Thyroid gland (tissue), 4 donors: ENCODE measurements at regions not wholly inside any gene's neighbourhood (a gene's known extent, or its start where the extent isn't known, plus 50 kb on each side); places are given as distances from the start of the nearest gene placed in this dataset.

Experiments used
- DNase-seq, 2 donors: peaks; one replicate each; pipeline ENCODE4 v3.0.0-alpha.2; 2019
- H3K27ac ChIP-seq, 3 donors: fragments of 200-600 bp; sonication (generic); 1 replicate in 2 of 3; 2 replicates in 1 of 3; pipeline ENCODE4 v1.5.1; 2016 to 2019; ENCODE audit warnings: mild to moderate bottlenecking in 1 of 3, moderate library complexity in 1 of 3
- H3K27me3 ChIP-seq: fragments of 200-600 bp; sonication (generic); one replicate; pipeline ENCODE4 v1.5.1; 2019
- H3K36me3 ChIP-seq, 2 donors: fragments of 200-600 bp; sonication (generic); one replicate each; pipeline ENCODE4 v1.5.1; 2016 to 2019
- H3K4me1 ChIP-seq, 2 donors: fragments of 200-600 bp; sonication (generic); one replicate each; pipeline ENCODE4 v1.5.1; 2017 to 2019
- H3K4me3 ChIP-seq, 3 donors: fragments of 200-600 bp; sonication (generic); replicated peaks in 1 of 3; 1 replicate in 2 of 3; 2 replicates in 1 of 3; pipeline ENCODE4 v1.5.1; 2016; ENCODE audit warnings: mild to moderate bottlenecking in 1 of 3
- H3K9me3 ChIP-seq: fragments of 200-600 bp; sonication (generic); one replicate; pipeline ENCODE4 v1.5.1; 2017
- POLR2A ChIP-seq, 2 donors: fragments of 450-650 bp; IDR thresholded peaks; one replicate each; pipeline ENCODE4 v1.6.1; 2017; ENCODE audit warnings: antibody characterized with exemption in 2 of 2, mild to moderate bottlenecking in 2 of 2, moderate library complexity in 1 of 2
- WGBS, 2 donors: methylation state at CpG; one replicate each; pipeline ENCODE4 v1.1.5; 2017; 5-methylcytosine and 5-hydroxymethylcytosine counted together
- intact Hi-C: fragments of 100-400 bp; cut with DNase I; formaldehyde crosslinking; loops from one replicate; pipeline ENCODE4 v1.15.1; 2023
- TF ChIP-seq, protein P1 (sequence below), 6 experiments: fragments of 200-600 bp in 3 of 6; fragments of 450-650 bp in 3 of 6; sonication (generic) in 3 of 6; IDR thresholded peaks; one replicate each; pipeline ENCODE4 v1.5.1; 2016 to 2019; ENCODE audit warnings: antibody characterized with exemption in 6 of 6, mild to moderate bottlenecking in 2 of 6, inconsistent platforms in 1 of 6, moderate library complexity in 1 of 6

GRCh38 chr5:54894957-54895815 is 90.2 kb downstream of the ESM1 start:
- H3K27me3 ChIP-seq = no peaks in the 10 kb centered on the region
- 77 to 79% methylated on average over 3 of the region's 3 CpGs for WGBS, 2 donors
- no peak overlapping the region for H3K4me3 ChIP-seq
- TF ChIP-seq POLR2A (IDR thresholded peaks at IDR 0.05) = no peak
- TF ChIP-seq, protein P1, sequence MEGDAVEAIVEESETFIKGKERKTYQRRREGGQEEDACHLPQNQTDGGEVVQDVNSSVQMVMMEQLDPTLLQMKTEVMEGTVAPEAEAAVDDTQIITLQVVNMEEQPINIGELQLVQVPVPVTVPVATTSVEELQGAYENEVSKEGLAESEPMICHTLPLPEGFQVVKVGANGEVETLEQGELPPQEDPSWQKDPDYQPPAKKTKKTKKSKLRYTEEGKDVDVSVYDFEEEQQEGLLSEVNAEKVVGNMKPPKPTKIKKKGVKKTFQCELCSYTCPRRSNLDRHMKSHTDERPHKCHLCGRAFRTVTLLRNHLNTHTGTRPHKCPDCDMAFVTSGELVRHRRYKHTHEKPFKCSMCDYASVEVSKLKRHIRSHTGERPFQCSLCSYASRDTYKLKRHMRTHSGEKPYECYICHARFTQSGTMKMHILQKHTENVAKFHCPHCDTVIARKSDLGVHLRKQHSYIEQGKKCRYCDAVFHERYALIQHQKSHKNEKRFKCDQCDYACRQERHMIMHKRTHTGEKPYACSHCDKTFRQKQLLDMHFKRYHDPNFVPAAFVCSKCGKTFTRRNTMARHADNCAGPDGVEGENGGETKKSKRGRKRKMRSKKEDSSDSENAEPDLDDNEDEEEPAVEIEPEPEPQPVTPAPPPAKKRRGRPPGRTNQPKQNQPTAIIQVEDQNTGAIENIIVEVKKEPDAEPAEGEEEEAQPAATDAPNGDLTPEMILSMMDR (IDR thresholded peaks at IDR 0.05) = no peak
- no peak overlapping the region for H3K27ac ChIP-seq
- H3K9me3 ChIP-seq = no peaks in the 10 kb centered on the region
- peaks cover 0 to 6% of the 10 kb centered on the region in 2 donors for H3K4me1 ChIP-seq
- no peak for DNase-seq
- H3K36me3 ChIP-seq = no peaks in the 10 kb centered on the region
- intact Hi-C loops = no loop called here

DNA sequence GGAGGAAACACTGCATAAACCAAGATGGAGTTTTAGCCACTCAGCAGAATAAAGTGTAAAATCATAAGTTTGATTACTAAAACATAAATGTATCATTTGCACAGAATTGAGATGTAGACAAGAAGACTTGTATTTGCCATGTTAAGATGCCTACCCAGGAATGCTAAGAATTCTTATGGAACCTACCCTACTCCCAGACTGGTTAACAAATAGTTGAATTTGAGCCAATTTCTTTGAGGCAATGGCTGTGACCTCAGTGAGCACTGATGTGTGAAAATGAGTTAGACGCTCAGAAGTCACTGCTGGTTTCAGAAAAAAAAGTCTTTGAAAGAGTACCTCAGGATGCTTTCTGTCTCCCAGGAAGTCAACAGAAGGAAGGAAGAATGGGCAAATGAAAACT is 95.6 kb downstream of the ESM1 start:
- 17 to 30% methylated on average over 1 of the region's 1 CpG for WGBS, 2 donors
- Histone ChIP-seq H3K36me3 (no peaks in the 10 kb centered on the region), H3K27ac (peak overlapping the region; percentile 70 to 85 (median 72)), H3K27me3 (no peaks in the 10 kb centered on the region), H3K9me3 (no peaks in the 10 kb centered on the region), H3K4me1 (peaks cover 16 to 27% of the 10 kb centered on the region in 2 donors), H3K4me3 (no peak overlapping the region)
- DNase-seq = peak; percentile 30 to 44
- intact Hi-C loops = no loop called here
- TF ChIP-seq, protein P1 (IDR thresholded peaks at IDR 0.05) = no peak
- TF ChIP-seq POLR2A (IDR thresholded peaks at IDR 0.05) = peak in 1 of 2 donors; percentile 25

- no peak overlapping the region for H3K4me3 ChIP-seq
- DNase-seq = no peak
- no peaks in the 10 kb centered on the region for H3K9me3 ChIP-seq
- H3K36me3 ChIP-seq = no peaks in the 10 kb centered on the region
- intact Hi-C loops = no loop called here
- WGBS, 2 donors = 97 to 100% methylated on average over 1 of the region's 1 CpG
- H3K27me3 ChIP-seq = no peaks in the 10 kb centered on the region
- H3K4me1 ChIP-seq = peaks cover 16 to 38% of the 10 kb centered on the region in 2 donors
- H3K27ac ChIP-seq = peak overlapping the region in 1 of 3 donors; percentile 71
- TF ChIP-seq, protein P1 (IDR thresholded peaks at IDR 0.05) = no peak
- no peak for TF ChIP-seq POLR2A (IDR thresholded peaks at IDR 0.05)
These were observed 97.7 kb downstream of the ESM1 start for GRCh38 chr5:54887663-54888062.

DNA sequence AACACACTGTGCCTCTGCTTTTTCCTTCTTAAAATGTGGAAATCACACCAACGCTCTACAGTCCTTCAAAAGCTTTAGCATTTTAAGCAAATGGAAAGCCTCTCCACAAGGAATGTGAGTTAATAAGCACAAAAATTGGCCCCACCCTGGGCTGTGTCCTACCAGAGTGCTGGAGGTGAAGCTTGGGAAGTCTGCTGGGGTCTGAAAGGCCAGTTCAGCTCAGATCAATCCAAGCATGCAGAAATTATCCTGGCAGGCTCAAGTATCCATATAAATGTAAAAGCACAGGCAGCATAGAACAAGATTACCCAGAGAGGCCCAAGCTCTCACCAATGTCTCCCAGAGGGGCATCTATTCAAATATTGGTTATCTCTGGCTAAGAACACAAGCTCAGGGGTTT is 98.5 kb downstream of the ESM1 start:
- H3K27ac ChIP-seq = peak overlapping the region; percentile 25 to 71 (median 59)
- peak; percentile 29 to 37 for DNase-seq
- 48 to 54% methylated on average over 1 of the region's 1 CpG for WGBS, 2 donors
- H3K9me3 ChIP-seq = no peaks in the 10 kb centered on the region
- no peak overlapping the region for H3K4me3 ChIP-seq
- no peaks in the 10 kb centered on the region for H3K36me3 ChIP-seq
- H3K4me1 ChIP-seq = peaks cover 16 to 38% of the 10 kb centered on the region in 2 donors
- intact Hi-C loops = no loop called here
- TF ChIP-seq, protein P1 (IDR thresholded peaks at IDR 0.05) = no peak
- TF ChIP-seq POLR2A (IDR thresholded peaks at IDR 0.05) = peak in 1 of 2 donors; percentile 26
- no peaks in the 10 kb centered on the region for H3K27me3 ChIP-seq

- TF ChIP-seq, protein P1 (IDR thresholded peaks at IDR 0.05) = no peak
- no peak for TF ChIP-seq POLR2A (IDR thresholded peaks at IDR 0.05)
- Histone ChIP-seq H3K27me3 (no peaks in the 10 kb centered on the region), H3K4me3 (no peak overlapping the region), H3K4me1 (peaks cover 16 to 36% of the 10 kb centered on the region in 2 donors), H3K9me3 (no peaks in the 10 kb centered on the region), H3K27ac (no peak overlapping the region), H3K36me3 (no peaks in the 10 kb centered on the region)
- no peak for DNase-seq
- intact Hi-C loops = no loop called here
- 95 to 96% methylated on average over 3 of the region's 3 CpGs for WGBS, 2 donors
These were observed 99.8 kb downstream of the ESM1 start for GRCh38 chr5:54885636-54886035.
